ENCODE measurements at regions not wholly inside any gene's neighbourhood (a gene's known extent, or its start where the extent isn't known, plus 50 kb on each side); places are given as distances from the start of the nearest gene placed in this dataset.

- Histone ChIP-seq H3K4me2 (ENCODE audit: insufficient read depth, low read length) (no peak overlapping the region), H3K36me3 (ENCODE audit: control insufficient read depth in 2 of 2, extremely low read depth in 1 of 2, insufficient read depth in 2 of 2, low read length in 2 of 2) (no peaks in the 10 kb centered on the region), H3K9ac (replicated peaks; ENCODE audit: extremely low read depth, insufficient read depth, low read length) (no peak overlapping the region), H3K4me3 (replicated peaks in 1 of 3; ENCODE audit: insufficient read depth in 1 of 3, low read depth in 1 of 3, low read length in 3 of 3) (no peak overlapping the region), H3K4me1 (ENCODE audit: control insufficient read depth, extremely low read depth, insufficient read depth, low read length) (no peaks in the 10 kb centered on the region), H4K20me1 (replicated peaks; ENCODE audit: control insufficient read depth, extremely low read depth, insufficient read depth, low read length) (no peaks in the 10 kb centered on the region), H3K79me2 (ENCODE audit: control insufficient read depth, insufficient read depth, low read length) (no peaks in the 10 kb centered on the region), H2AFZ (ENCODE audit: low read depth, low read length) (no peak overlapping the region), H3K9me3 (replicated peaks; ENCODE audit: control insufficient read depth, insufficient read depth, low read length) (no peaks in the 10 kb centered on the region), H3K27me3 (ENCODE audit: control insufficient read depth in 2 of 2, insufficient read depth in 2 of 2, low read length in 2 of 2) (peaks cover 2 to 5% of the 10 kb centered on the region in 2 experiments), H3K27ac (ENCODE audit: insufficient read depth, low read depth, low read length) (no peak overlapping the region), H3K9me1 (replicated peaks; ENCODE audit: control insufficient read depth, extremely low read depth, insufficient read depth, low read length) (no peaks in the 10 kb centered on the region)
- CTCF ChIA-PET: no interaction called here
- no peak for DNase-seq (ENCODE audit: low read depth, low spot score)
- dilution Hi-C loops (cut with MboI; ENCODE audit: extremely low pct_ligation_motif_present, low sequenced_read_pairs) (no loop called here), intact Hi-C loops (cut with micrococcal nuclease) (no loop called here)
- no TSS peak for BruUV-seq (replicated peaks)
- no peak for FAIRE-seq
- no peak for TF ChIP-seq POLR2A (IDR thresholded peaks at IDR 0.05; ENCODE audit: low read depth, low read length)
- TF ChIP-seq GATA2 (IDR thresholded peaks at IDR 0.05; ENCODE audit: insufficient read depth, insufficient read length, low read depth, low read length): no peak
- TF ChIP-seq, protein P1, sequence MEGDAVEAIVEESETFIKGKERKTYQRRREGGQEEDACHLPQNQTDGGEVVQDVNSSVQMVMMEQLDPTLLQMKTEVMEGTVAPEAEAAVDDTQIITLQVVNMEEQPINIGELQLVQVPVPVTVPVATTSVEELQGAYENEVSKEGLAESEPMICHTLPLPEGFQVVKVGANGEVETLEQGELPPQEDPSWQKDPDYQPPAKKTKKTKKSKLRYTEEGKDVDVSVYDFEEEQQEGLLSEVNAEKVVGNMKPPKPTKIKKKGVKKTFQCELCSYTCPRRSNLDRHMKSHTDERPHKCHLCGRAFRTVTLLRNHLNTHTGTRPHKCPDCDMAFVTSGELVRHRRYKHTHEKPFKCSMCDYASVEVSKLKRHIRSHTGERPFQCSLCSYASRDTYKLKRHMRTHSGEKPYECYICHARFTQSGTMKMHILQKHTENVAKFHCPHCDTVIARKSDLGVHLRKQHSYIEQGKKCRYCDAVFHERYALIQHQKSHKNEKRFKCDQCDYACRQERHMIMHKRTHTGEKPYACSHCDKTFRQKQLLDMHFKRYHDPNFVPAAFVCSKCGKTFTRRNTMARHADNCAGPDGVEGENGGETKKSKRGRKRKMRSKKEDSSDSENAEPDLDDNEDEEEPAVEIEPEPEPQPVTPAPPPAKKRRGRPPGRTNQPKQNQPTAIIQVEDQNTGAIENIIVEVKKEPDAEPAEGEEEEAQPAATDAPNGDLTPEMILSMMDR (IDR thresholded peaks at IDR 0.05; ENCODE audit: extremely low read depth in 1 of 2, insufficient read depth in 1 of 2, low read depth in 1 of 2, low read length in 2 of 2): no peak
- TF ChIP-seq MAX (IDR thresholded peaks at IDR 0.05; ENCODE audit: insufficient read depth, insufficient read length): no peak
- no peak for TF ChIP-seq POLR2AphosphoS5 (IDR thresholded peaks at IDR 0.05; ENCODE audit: insufficient read depth, low read depth, low read length)
- POLR2A ChIA-PET: no interaction called here
These were observed 110.3 kb downstream of the PDCL3 start for GRCh38 chr2:100673115-100673514.
